GM18907 (cell line): ENCODE measurements at regions not wholly inside any gene's neighbourhood (a gene's known extent, or its start where the extent isn't known, plus 50 kb on each side); places are given as distances from the start of the nearest gene placed in this dataset.
"Not testable (repeated sequence)": the region's sequence is repeated elsewhere in the genome, so short reads cannot be mapped to it uniquely, and the experiment has no call there.

Source experiments
- ATAC-seq: cut with Tn5 transposase; IDR thresholded peaks from one replicate; pipeline ENCODE4 v1.9.1; 2021; ENCODE audit warnings: mild to moderate bottlenecking, moderate library complexity; ENCODE audit not compliant: unreplicated experiment

DNA sequence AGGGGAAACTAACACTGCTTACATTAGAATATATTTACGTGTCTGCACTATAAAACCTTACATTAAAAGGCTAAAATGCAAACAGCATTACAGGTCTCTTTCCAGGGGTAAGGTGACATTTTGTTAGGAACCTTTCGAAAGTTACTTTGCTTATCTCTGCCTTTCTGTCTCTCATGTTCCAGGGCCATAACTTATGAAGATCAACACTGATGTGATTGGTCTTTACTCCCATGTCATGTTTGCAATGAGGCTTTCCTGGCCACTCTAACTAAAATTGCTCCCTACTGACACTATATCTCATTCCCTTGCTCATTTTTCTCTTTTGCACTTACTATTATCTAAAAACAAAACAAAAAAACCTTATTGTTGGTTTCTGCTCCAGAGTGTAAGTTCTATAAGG is 119.0 kb downstream of the JRKL start:
- ATAC-seq = no peak

DNA sequence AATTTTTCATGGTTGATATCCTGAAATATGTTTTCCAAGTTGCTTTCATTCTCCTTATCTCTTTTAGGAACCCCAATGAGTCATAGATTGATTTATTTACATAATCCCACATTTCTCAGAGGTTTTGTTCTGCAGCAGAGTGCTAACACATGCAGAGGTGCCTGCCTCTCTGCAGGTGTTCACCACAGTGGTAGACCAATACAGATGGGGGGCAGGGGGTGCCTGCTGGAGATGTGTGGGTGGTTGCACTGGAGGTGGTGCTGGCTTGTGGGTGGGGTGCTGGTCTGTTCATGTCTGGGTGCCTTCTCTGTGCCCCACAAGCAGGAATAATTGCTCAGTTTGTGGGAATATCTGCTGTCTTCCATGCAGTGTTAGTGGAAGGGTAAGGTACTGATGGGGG is 131.1 kb downstream of the JRKL start:
- ATAC-seq = no peak

DNA sequence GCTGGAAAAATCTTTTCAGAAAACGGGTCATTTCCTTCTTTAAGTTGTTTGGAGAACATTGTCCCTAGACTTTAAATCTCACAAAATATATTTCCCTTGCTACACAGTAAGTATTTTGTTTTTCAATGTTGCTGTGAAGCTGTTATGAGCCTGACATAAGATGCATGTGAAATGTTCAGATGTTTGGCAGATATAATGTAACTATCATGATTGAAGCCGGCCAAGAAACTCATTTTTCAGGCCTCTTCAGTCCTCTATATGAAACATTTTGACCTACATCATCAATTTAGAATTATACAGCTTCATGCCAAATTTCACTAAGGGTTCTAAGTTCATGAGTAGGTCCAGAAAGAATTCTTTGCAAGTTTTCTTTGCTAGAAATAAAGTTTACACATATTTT is 133.8 kb downstream of the JRKL start:
- no peak for ATAC-seq

DNA sequence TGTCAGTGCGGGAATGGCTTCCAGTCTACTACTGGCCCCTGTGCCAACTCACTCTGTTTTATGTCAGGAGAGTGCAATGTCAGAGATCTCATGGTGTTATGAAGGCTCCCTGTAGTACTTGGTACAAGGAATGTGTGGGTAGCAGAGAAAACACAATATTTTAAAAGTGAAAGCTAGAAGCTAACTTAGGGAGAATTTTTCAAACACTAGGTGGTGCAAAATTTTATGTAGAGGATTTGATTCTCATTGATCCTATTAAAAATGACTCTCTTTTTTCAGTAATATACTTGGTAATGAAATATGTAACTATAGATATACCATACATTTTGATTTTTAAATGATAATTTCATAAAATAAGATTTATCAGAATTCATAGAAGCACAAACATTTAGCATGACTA is 134.7 kb downstream of the JRKL start:
- no peak for ATAC-seq

DNA sequence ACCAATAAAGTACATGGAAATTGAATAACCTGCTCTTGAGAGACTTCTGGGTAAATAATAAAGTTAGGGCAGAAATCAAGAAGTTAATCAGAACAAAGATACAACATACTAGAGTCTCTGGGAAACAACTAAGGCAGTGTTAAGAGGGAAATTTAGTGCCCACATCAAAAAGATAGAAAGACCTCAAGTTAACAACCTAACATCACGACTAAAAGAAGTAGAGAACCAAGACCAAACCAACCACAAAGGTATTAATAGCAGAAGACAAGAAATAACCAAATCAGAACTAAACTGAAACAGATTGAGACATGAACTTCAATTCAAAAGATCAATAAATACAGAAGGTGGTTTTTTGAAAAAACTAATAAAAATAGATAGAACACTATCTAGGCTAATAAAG is 140.7 kb downstream of the JRKL start:
- no peak for ATAC-seq

DNA sequence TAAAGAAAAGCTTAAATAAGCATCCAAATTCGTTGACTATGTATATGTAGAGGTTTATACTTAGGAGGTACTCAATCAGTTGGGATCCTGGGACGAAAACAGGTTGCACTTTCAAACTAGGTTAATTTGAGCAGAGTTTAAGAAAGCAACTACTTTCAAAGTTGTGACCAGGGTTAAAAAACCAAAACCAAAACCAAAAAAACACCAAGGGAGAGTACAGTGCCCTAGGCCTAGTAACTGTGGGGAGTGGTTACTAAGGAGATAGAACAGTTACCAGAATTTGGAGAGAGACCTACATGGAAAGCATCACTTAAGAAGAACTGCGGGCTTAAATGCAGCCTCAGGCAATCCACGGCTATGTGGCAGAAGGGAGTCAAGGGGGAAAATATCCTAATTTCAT is 148.3 kb downstream of the JRKL start:
- ATAC-seq = no peak

DNA sequence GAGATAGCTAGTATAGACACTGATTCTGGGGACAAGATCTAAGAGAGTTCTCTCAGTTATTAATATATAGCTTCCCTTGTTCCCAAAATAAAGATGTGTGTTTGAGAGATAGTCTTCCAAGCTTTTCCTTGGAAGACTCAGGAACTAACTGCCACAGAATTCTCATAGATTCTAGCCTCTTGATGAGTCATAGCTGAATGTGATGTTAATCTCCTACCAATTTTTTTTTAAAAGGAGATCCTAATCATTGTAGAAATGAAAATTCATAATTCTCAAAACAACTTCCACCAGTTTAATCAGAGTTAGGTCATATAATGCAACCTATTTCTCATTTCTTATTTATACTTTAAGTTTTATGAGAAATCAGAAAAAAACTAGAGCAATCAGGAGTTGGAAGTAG is 148.8 kb downstream of the JRKL start:
- no peak for ATAC-seq

DNA sequence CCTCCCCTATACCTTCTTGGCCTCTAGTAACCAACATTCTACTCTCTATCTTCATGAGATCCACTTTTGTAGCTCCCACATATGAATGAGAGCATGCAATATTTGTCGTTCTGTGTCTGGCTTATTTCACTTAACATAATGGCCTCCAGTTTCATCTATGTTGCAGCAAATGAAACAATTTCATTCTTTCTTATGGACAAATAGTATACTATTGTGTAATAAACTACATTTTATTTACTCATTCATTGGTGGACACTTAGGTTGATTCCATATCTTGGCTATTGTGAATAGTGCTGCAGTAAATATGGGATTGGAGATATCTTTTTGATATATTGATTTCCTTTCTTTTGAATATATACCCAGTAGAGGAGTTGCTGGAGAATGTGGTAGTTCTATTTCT is 151.1 kb downstream of the JRKL start:
- no peak for ATAC-seq

DNA sequence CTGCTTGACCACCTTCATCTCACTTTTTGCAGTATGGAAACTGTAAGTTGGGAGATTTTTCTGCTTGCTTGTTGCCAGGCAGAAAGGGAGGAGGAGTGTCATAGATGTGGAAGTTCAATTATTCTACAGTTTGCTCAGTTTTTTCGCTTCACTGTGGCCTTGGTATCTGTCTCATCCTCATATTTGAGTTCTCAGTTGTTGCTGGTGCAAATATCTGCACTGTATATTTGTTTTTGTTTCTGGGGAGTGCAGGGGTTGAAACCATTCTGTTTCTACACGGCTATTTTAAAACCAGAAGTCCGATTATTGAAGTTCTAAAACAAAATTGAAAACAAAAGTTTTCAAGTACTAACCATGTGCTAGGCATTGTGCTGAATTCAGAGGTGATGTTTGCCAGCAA is 153.4 kb downstream of the JRKL start:
- ATAC-seq = no peak

DNA sequence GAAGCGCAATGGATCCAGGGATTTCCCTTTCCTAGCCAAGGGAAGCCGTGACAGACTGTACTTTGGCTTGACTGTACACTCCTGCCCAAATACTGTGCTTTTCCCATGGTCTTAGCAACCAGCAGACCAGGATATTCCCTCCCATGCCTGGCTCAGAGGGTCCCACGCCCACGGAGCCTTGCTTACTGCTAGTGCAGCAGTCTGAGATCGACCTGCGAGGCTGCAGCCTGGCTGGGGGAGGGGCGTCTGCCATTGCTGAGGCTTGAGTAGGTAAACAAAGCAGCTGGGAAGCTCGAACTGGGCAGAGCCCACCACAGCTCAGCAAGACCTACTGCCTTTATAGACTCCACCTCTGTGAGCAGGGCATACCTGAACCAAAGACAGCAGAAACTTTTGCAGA is 155.4 kb downstream of the JRKL start:
- ATAC-seq = not testable (repeated sequence)

DNA sequence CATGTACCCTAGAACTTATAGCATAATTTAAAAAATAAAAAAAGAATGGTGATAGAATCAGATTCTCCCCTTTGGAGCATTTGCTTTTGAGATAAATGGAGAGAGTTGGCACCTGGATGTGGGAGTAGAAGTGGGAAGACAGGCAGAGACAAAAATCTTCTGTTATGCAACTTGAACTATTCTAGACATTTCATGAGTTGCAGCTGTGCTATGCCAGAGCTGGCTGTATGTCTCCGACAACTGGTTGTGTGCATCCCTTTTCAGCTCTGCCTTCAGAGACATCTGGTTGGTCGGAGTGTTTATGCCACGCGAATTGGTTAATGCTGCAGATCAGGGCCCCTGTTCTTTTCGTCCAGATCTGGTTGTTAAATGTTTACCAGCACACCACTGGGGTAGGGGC is 161.3 kb downstream of the JRKL start:
- ATAC-seq = no peak

DNA sequence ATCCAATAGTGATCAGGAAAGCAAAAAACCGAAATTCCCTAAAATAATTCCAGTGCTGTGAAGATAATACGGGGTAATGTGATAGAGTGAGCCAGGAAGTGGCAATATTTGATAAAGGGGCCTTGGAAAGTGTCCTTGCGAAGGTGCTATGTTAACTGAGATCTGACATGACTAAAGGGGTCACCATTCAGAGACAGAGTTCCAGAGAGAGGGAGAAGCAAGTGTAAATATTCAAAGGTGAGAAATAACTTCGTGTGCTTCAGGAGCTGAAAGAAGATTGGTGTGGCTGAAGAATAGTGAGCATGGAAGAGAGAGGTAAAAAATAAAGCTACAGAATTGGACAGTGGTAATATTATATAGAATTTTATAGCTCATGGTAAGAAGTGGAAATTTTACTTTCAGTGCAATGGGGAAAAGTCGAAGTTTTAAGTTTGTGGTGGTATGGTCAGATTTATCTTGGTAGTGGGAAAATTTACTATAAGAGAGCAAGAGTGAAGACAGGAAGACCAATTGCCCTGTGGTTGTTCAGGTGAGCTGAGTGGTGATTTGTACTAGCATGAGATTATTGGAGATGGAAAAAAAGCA is 164.5 kb downstream of the JRKL start:
- ATAC-seq = no peak

DNA sequence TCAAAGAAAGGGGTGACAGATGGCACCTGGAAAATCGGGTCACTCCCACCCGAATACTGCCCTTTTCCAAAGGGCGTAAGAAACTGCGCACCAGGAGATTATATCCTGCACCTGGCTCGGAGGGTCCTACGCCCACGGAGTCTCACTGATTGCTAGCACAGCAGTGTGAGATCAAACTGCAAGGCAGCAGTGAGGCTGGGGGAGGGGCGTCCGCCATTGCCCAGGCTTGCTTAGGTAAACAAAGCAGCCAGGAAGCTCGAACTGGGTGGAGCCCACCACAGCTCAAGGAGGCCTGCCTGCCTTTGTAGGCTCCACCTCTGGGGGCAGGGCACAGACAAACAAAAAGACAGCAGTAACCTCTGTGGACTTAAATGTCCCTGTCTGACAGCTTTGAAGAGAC is 166.0 kb downstream of the JRKL start:
- ATAC-seq = not testable (repeated sequence)

DNA sequence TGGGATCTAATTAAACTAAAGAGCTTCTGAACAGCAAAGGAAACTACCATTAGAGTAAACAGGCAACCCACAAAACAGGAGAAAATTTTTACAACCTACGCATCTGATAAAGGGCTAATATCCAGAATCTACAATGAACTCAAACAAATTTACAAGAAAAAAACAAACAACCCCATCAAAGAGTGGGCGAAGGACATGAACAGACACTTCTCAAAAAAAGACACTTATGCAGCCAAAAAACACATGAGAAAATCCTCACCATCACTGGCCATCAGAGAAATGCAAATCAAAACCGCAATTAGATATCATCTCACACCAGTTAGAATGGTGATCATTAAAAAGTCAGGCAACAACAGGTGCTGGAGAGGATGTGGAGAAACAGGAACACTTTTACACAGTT is 170.9 kb downstream of the JRKL start:
- ATAC-seq = not testable (repeated sequence)

DNA sequence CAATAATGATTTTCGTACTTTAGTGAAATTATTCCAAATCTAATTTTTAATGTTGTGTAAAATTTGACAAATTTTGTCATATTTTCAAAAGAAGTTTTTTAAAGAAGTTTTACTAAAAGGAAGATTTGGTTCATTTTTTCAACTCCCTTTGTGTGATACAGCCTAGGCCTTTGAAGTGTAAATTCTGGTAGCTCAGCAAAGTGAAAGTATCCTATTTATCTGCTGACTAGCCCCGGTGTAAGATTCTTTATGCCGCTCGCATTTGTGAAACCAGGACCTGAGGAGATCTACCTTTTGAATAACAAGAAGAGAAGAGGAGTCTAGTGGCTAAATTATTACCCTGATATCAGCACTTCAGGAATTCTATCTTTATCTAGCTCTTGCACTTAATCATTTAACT is 177.4 kb downstream of the JRKL start:
- no peak for ATAC-seq

DNA sequence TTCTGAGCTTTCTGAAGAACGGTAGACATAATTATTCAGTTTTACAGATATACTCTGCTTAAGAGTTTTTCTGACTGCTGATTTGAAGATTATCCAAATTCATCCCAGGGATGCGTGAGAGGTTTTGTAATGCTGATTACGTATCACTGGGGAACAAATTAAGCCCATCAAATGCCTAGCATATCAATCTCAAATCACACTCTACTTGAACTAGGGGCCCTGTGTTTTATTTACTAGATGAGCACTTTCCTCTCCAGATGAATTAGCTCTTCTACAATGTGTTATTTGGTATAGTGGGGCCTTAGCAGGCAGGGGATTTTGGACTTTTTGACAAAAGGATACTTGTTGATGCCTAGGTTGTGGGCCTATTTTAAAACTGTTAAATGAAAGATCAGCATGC is 177.9 kb downstream of the JRKL start:
- no peak for ATAC-seq

DNA sequence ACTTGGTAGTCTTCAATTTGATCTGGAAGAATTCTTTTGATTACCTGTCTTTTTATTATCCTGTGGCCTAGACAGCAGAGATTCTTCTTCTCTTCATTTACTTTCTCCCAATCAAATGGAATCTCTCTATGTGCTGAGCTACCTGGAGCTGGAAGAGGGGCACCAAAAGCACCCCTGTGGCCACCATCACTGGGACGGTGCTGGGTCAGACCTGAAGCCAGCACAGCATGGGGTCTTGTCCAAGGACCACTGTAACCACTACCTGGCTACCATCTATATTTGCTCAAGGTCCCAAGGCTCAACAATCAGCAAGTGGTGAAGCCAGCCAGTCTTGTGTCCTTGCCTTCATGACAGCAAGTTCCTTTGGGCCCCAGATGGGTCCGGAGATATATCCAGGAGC is 186.6 kb downstream of the JRKL start:
- no peak for ATAC-seq

DNA sequence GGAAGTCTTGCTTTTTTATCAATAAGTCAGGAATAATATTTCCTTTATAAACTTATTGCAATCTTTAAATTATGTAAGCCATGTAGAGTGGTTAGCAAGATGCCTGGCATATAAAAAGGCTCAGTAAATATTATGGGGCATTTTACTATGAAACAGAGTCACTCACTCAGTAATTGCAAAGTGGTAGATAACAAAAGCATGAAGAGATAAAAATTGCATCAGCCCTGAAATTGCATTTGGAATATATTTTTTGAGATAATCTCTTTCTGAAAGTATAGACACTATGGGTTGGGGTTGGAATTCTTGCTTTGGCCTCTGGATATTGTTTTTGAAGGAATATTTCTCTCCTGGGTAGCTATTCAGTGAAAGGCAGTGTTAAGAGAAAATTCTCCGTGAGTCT is 188.6 kb downstream of the JRKL start:
- no peak for ATAC-seq

DNA sequence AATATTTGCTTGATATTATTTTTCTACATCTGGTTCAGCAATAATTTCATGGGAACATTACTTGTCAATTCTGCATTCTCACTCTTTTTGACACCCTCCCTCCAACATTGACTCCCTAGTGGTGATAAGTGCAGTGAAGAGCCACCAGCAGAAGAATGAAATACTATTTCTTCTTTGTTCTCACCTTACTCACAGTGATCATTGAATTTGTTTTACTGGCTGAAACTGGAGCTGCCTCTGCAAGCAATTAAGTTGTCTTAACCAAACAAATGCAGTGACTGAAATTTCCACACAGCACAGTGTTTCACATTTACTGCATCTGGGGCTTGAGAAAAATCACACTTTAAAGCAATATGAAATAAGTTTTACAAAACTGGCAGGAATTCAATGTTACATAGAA is 189.8 kb downstream of the JRKL start:
- ATAC-seq = no peak

DNA sequence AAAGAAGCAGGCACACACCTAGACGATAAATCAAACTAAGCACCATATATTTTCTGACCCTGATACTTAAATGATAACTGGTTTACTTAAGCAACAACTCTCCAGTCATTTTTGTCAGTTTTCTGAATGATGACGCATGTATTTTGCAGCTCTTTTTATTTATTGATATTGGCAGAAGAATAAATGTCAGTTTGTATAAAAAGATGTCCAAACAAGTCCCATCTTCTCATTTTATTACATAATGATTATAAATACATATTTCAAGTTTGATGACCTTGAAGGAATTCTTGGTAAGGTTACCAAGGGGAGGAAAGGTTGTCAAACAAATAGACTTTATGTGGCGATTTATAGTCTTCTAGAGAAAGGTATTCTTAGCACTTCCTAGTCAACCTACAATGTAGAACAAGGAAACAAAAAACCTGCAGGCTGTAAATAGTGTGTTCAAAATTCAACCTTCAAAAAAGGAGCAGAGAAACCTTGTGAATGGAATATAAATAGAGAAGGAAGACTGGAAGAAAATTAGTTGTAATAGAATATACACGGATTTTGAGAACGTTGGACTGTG is 190.7 kb downstream of the JRKL start:
- ATAC-seq = no peak

DNA sequence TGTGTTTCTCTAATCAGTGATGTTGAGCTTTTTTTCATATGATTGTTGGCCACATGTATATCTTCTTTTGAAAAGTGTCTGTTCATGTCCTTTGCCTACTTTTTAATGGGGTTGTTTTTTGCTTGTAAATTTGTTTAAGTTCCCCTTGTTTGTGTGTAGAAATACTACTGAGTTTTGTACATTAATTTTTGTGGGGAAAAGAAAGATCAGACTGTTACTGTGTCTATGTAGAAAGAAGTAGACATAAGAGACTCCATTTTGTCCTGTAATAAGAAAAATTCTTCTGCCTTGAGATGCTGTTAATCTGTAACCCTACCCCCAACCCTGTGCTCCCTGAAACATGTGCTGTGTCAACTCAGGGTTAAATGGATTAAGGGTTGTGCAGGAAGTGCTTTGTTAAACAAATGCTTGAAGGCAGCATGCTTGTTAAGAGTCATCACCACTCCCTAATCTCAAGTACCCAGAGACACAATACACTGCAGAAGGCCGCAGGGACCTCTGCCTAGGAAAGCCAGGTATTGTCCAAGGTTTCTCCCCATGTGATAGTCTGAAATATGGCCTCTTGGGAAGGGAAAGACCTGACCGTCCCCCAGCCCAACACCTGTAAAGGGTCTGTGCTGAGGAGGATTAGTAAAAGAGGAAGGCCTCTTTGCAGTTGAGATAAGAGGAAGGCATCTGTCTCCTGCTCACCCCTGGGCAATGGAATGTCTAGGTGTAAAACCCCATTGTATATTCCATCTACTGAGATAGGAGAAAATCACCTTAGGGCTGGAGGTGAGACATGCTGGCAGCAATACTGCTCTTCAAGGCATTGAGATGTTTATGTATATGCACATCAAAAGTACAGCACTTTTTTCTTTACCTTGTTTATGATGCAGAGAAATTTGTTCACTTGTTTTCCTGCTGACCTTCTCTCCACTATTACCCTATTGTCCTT is 196.4 kb downstream of the JRKL start:
- not testable (repeated sequence) for ATAC-seq

DNA sequence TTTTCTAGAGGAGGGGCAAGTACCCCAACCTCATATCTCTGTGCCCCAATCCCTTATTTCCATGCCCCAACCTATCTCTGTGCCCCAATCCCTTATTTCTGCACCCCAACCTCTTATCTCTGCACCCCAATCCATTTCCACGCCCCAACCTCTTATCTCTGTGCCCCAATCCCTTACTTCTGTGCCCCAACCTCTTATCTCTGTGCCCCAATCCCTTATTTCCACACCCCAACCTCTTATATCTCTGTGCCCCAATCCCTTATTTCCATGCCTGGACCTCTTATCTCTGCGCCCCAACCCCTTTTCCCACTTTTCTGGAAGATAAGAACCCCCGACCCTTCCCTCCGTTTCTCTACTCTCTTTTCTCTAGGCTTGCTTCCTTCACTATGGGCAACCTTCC is 199.0 kb downstream of the JRKL start:
- ATAC-seq = not testable (repeated sequence)
